K562 (cell line): ENCODE measurements at regions not wholly inside any gene's neighbourhood (a gene's known extent, or its start where the extent isn't known, plus 50 kb on each side); places are given as distances from the start of the nearest gene placed in this dataset.

Source experiments
- ATAC-seq: fragments of 200-7000 bp; cut with Tn5 transposase; 3 replicates; pipeline ENCODE4 v1.9.1; 2020; ENCODE audit warnings: moderate library complexity
- BruUV-seq: library from RNA; stranded (reverse); fragments of 400-500 nt; replicated peaks from 2 replicates; lab custom pipeline; 2021; lab: Mats Ljungman, UMichigan
- CTCF ChIA-PET: fragments of 300-600 bp; formaldehyde crosslinking; extraction: SDS; loops from one replicate; lab custom pipeline; 2021; ENCODE audit warnings: low intra/inter-chr PET ratio; lab: Yijun Ruan, JAX
- POLR2A ChIA-PET: fragments of 300-600, 350-650 bp; sonication (Branson Sonifier 250); formaldehyde crosslinking; extraction: SDS; loops from one replicate; lab custom pipeline; 2021; ENCODE audit warnings: antibody characterized with exemption, inconsistent platforms; lab: Yijun Ruan, JAX
- DNase-seq, 4 experiments: peaks; one replicate each; pipeline versions ENCODE4 v3.0.0 to v3.0.0-alpha.2; 2011 to 2018; ENCODE audit warnings: low spot score in 3 of 4, mixed read lengths in 3 of 4; ENCODE audit errors: extremely low read depth in 1 of 4
- FAIRE-seq: peaks from 2 replicates; lab custom pipeline; 2011; peaks lifted over from hg19 to GRCh38; lab: Jason Lieb, UNC
- H2AFZ ChIP-seq: 2 replicates; pipeline ENCODE4 v1.6.0; 2011; ENCODE audit warnings: low read depth, low read length, control low read depth, inconsistent platforms
- H3K27ac ChIP-seq: fragments of 200-600 bp; 3 replicates; pipeline ENCODE4 v1.8.0; 2011; ENCODE audit warnings: low read depth, mild to moderate bottlenecking, control low read depth, inconsistent platforms, low read length, moderate library complexity, mixed read lengths; ENCODE audit errors: extremely low read depth
- H3K27me3 ChIP-seq, 2 experiments: fragments of 300-600 bp in 1 of 2; 2 replicates in 1 of 2; 3 replicates in 1 of 2; pipeline versions ENCODE4 v1.6.0 to v1.8.0; 2011; ENCODE audit warnings: inconsistent platforms in 2 of 2, low read length in 2 of 2, mild to moderate bottlenecking in 1 of 2, mixed read lengths in 1 of 2, moderate library complexity in 1 of 2; ENCODE audit not compliant: control insufficient read depth in 2 of 2, insufficient read depth in 2 of 2
- H3K36me3 ChIP-seq: fragments of 300-600 bp; 3 replicates; pipeline ENCODE4 v1.8.0; 2011; ENCODE audit warnings: mild to moderate bottlenecking, low read length, inconsistent platforms; ENCODE audit not compliant: control insufficient read depth, insufficient read depth
- H3K4me1 ChIP-seq, 2 experiments: fragments of 200-600 bp in 1 of 2; replicated peaks in 1 of 2; 2 replicates in 1 of 2; 3 replicates in 1 of 2; pipeline versions ENCODE4 v1.5.1 to v1.8.0; 2011; ENCODE audit warnings: inconsistent platforms in 2 of 2, low read length in 2 of 2, mild to moderate bottlenecking in 1 of 2, mixed read lengths in 1 of 2, moderate library complexity in 1 of 2; ENCODE audit not compliant: control insufficient read depth in 2 of 2, insufficient read depth in 2 of 2
- H3K4me2 ChIP-seq: 2 replicates; pipeline ENCODE4 v1.6.1; 2011; ENCODE audit warnings: low read length, control low read depth, inconsistent platforms, mixed read lengths; ENCODE audit not compliant: insufficient read depth
- H3K4me3 ChIP-seq: fragments of 200-600 bp; sonication (generic), shearing (Covaris generic); 2 replicates; pipeline ENCODE4 v1.5.1; 2016; ENCODE audit warnings: control low read depth, inconsistent platforms
- H3K79me2 ChIP-seq: fragments of 200-600 bp; 3 replicates; pipeline ENCODE4 v1.8.0; 2011; ENCODE audit warnings: low read length, inconsistent platforms; ENCODE audit not compliant: control insufficient read depth, insufficient read depth
- H3K9ac ChIP-seq, 2 experiments: 2 replicates each; pipeline versions ENCODE4 v1.6.0 to v1.6.1; 2011; ENCODE audit warnings: low read depth in 2 of 2, low read length in 2 of 2, control low read depth in 1 of 2, inconsistent platforms in 1 of 2, mild to moderate bottlenecking in 1 of 2, mixed read lengths in 1 of 2; ENCODE audit not compliant: insufficient read depth in 1 of 2
- H3K9me1 ChIP-seq: one replicate; pipeline ENCODE4 v1.6.0; 2011; ENCODE audit warnings: inconsistent platforms, mild to moderate bottlenecking, low read length, moderate library complexity; ENCODE audit not compliant: control insufficient read depth, insufficient read depth
- H3K9me3 ChIP-seq: replicated peaks from 2 replicates; pipeline ENCODE4 v1.5.1; 2011; ENCODE audit warnings: low read depth, low read length, inconsistent platforms; ENCODE audit not compliant: control insufficient read depth, insufficient read depth
- H4K20me1 ChIP-seq: replicated peaks from 2 replicates; pipeline ENCODE4 v1.6.1; 2011; ENCODE audit warnings: low read length, inconsistent platforms, mixed read lengths; ENCODE audit not compliant: control insufficient read depth, insufficient read depth
- FOXJ2 ChIP-seq: fragments of 200-800 bp; sonication (Bioruptor generic); IDR thresholded peaks from 2 replicates; pipeline ENCODE4 v1.6.1; 2016; ENCODE audit warnings: missing genetic modification characterization, missing compliant biosample characterization
- IRF2 ChIP-seq: sonication (generic); formaldehyde crosslinking; IDR thresholded peaks from 2 replicates; pipeline ENCODE4 v1.8.1; 2022; ENCODE audit warnings: mild to moderate bottlenecking, missing genetic modification reagents
- NCOA6 ChIP-seq: fragments of 450-650 bp; IDR thresholded peaks from 2 replicates; pipeline ENCODE4 v1.6.1; 2017; ENCODE audit warnings: mild to moderate bottlenecking
- PHF20 ChIP-seq: fragments of 450-650 bp; IDR thresholded peaks from 2 replicates; pipeline ENCODE4 v1.6.1; 2018; ENCODE audit not compliant: partially characterized antibody
- RBM25 ChIP-seq: fragments of 200-400 bp; formaldehyde crosslinking; IDR thresholded peaks from 2 replicates; pipeline ENCODE4 v1.6.1; 2018; ENCODE audit warnings: low read length, low read depth, moderate library complexity; ENCODE audit not compliant: severe bottlenecking
- SNIP1 ChIP-seq: fragments of 450-650 bp; IDR thresholded peaks from 2 replicates; pipeline ENCODE4 v1.7.1; 2017; ENCODE audit warnings: low read depth, mild to moderate bottlenecking
- SP1 ChIP-seq: sonication (generic); formaldehyde crosslinking; IDR thresholded peaks from 2 replicates; pipeline ENCODE4 v1.8.1; 2022; ENCODE audit warnings: mild to moderate bottlenecking, missing genetic modification reagents
- SREBF2 ChIP-seq: sonication (generic); formaldehyde crosslinking; IDR thresholded peaks from 2 replicates; pipeline ENCODE4 v1.4.0; 2020; ENCODE audit warnings: mild to moderate bottlenecking, missing genetic modification reagents
- ZEB2 ChIP-seq: fragments of 450-650 bp; IDR thresholded peaks from 2 replicates; pipeline ENCODE4 v1.6.1; 2016
- ZFP36 ChIP-seq: fragments of 150-350 bp; IDR thresholded peaks from 2 replicates; pipeline ENCODE4 v1.6.1; 2018; ENCODE audit warnings: low read length, low read depth; ENCODE audit not compliant: partially characterized antibody
- WGBS: fragments of 100-300 bp; shearing (Covaris generic); methylation state at CpG from one replicate; pipeline ENCODE4 v1.1.6; 2016; ENCODE audit warnings: low coverage, mixed read lengths; ENCODE audit not compliant: insufficient coverage; ENCODE audit errors: missing lambda C conversion rate; 5-methylcytosine and 5-hydroxymethylcytosine counted together
- in situ Hi-C: fragments of 300-500 bp; cut with MboI; formaldehyde crosslinking; loops from 4 replicates; pipeline ENCODE4 v1.15.0; 2018; ENCODE audit warnings: inconsistent platforms, mixed read lengths
- intact Hi-C: fragments of 100-400 bp; cut with micrococcal nuclease; formaldehyde crosslinking; loops from 2 replicates; pipeline ENCODE4 v1.14.2; 2022

GRCh38 chr12:124394462-124395128, 99.7 kb downstream of the RFLNA start:
- no TSS peak for BruUV-seq
- peaks cover 52% of the 10 kb centered on the region; the same call in 2 of the 3 replicates for H3K36me3 ChIP-seq

GRCh38 chr12:124393831-124394230, 98.9 kb downstream of the RFLNA start:
- H3K9me1 ChIP-seq = no peaks in the 10 kb centered on the region
- WGBS = 92% methylated on average over 10 of the region's 15 CpGs
- CTCF ChIA-PET = no interaction called here
- POLR2A ChIA-PET = interaction anchor here (0.7 kb wide), 1 partner anchor 181 kb away, joined by 4 read pairs; no protein-coding TSS in a partner anchor
- intact Hi-C loops (no loop called here), in situ Hi-C loops (no loop called here)
- ATAC-seq (no peak), DNase-seq (no peak), FAIRE-seq (no peak)
- H3K36me3 ChIP-seq = peaks cover 47% of the 10 kb centered on the region; the same call in 2 of the 3 replicates
- no peak overlapping the region for H2AFZ ChIP-seq
- H3K79me2 ChIP-seq = no peaks in the 10 kb centered on the region
- TF ChIP-seq IRF2 (CRISPR knock-in tag) = no peak
- 0 out of 2 replicates have a peak, but pooled peaks cover 7% of the 10 kb centered on the region for H4K20me1 ChIP-seq
- no peak overlapping the region for H3K27ac ChIP-seq
- BruUV-seq = no TSS peak
- no peak overlapping the region for H3K4me2 ChIP-seq
- no peaks in the 10 kb centered on the region for H3K9me3 ChIP-seq
- H3K4me3 ChIP-seq = no peak overlapping the region
- no peaks in the 10 kb centered on the region for H3K27me3 ChIP-seq
- H3K4me1 ChIP-seq = peaks cover 4 to 61% of the 10 kb centered on the region in 2 experiments
- no peak overlapping the region for H3K9ac ChIP-seq

More at GRCh38 chr12:124394462-124395128, 99.7 kb downstream of the RFLNA start:
- ATAC-seq (no peak), FAIRE-seq (no peak), DNase-seq (no peak)
- H3K4me2 ChIP-seq = no peak overlapping the region
- intact Hi-C loops = no loop called here
- 0 out of 2 replicates have a peak, but pooled peaks cover 7% of the 10 kb centered on the region for H4K20me1 ChIP-seq
- H3K4me1 ChIP-seq = peaks cover 4 to 61% of the 10 kb centered on the region in 2 experiments
- no peak overlapping the region for H3K4me3 ChIP-seq
- no peaks in the 10 kb centered on the region for H3K9me1 ChIP-seq
- no peak overlapping the region for H2AFZ ChIP-seq
- ChIA-PET CTCF (no interaction called here), POLR2A (interaction anchor here (0.6 kb wide), 1 partner anchor 122 kb away, joined by 3 read pairs; no protein-coding TSS in a partner anchor)
- in situ Hi-C loops = no loop called here
- H3K79me2 ChIP-seq = no peaks in the 10 kb centered on the region
- peak overlapping the region in 1 of 2 experiments; percentile 9; a peak in 1 of 4 replicates for H3K9ac ChIP-seq
- H3K27me3 ChIP-seq = no peaks in the 10 kb centered on the region
- H3K9me3 ChIP-seq = no peaks in the 10 kb centered on the region
- H3K27ac ChIP-seq = no peak overlapping the region
- TF ChIP-seq PHF20 (no peak), NCOA6 (no peak), SREBF2 (CRISPR knock-in tag) (no peak), RBM25 (peak; percentile 64), SP1 (no peak), FOXJ2 (no peak), IRF2 (CRISPR knock-in tag) (no peak), ZFP36 (peak; percentile 76), ZEB2 (no peak), SNIP1 (no peak)
- TF ChIP-seq, all 486 proteins: peak for 2
- WGBS = 80% methylated on average over 5 of the region's 6 CpGs
